Fibroblast of lung (primary cell): ENCODE measurements at regions not wholly inside any gene's neighbourhood (a gene's known extent, or its start where the extent isn't known, plus 50 kb on each side); places are given as distances from the start of the nearest gene placed in this dataset.

Source experiments
- CTCF ChIP-seq, 2 donors: IDR thresholded peaks in 1 of 2; conservative IDR thresholded peaks in 1 of 2; 1 replicate in 1 of 2; 2 replicates in 1 of 2; pipeline ENCODE4 v1.5.1; 2011 to 2012; ENCODE audit warnings: low read length in 2 of 2, control low read depth in 1 of 2, inconsistent platforms in 1 of 2, low read depth in 1 of 2, mild to moderate bottlenecking in 1 of 2
- EZH2 ChIP-seq: IDR thresholded peaks from 2 replicates; pipeline ENCODE4 v1.5.1; 2012; ENCODE audit warnings: low read length, control low read depth, mild to moderate bottlenecking; ENCODE audit errors: missing control alignments

DNA sequence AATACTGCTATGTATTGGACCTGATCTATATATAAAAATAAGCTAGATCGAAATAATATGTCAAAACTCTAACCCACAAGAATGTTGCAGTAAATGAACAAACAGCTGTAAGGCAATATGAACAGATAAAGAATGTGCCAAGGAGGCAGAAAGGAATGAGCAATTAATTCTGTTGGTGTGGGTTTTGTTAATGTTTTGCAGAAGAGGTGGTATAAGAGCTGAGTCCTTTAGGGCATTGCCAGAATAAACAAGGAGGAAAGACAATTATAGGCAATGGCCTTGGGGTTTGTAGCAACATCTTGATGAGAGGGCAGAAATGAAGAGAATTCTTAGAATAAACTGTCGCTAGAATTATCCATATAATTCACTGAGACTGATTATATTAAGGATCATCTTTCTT lies 240.9 kb upstream of the GULP1 start:
- no peak for TF ChIP-seq EZH2
- TF ChIP-seq CTCF (conservative IDR thresholded peaks at IDR 0.05 in 1 of 2, IDR thresholded peaks at IDR 0.05 in 1 of 2; ENCODE audit: low read depth in 1 of 2, low read length in 2 of 2) = no peak
